Kidney glomerular epithelial cell (primary cell): ENCODE measurements at regions not wholly inside any gene's neighbourhood (a gene's known extent, or its start where the extent isn't known, plus 50 kb on each side); places are given as distances from the start of the nearest gene placed in this dataset.

Source experiments
- DNase-seq: peaks from one replicate; lab custom pipeline; 2025; lab: John Stamatoyannopoulos, UW

- DNase-seq, result no peak
Observed at GRCh38 chr18:11320986-11321385, 171.6 kb upstream of the PIEZO2 start.

GRCh38 chr18:11316546-11316945, 167.2 kb upstream of the PIEZO2 start:
- DNase-seq, result no peak

GRCh38 chr18:11310476-11311086, 161.2 kb upstream of the PIEZO2 start:
- DNase-seq, result peak; percentile 25

GRCh38 chr18:11309172-11309571, 159.8 kb upstream of the PIEZO2 start:
- DNase-seq, result no peak

- no peak for DNase-seq
Observed at GRCh38 chr18:11308499-11308898, 159.1 kb upstream of the PIEZO2 start.

GRCh38 chr18:11307716-11308115, 158.3 kb upstream of the PIEZO2 start:
- DNase-seq, result no peak

GRCh38 chr18:11305507-11305906, 156.1 kb upstream of the PIEZO2 start:
- DNase-seq, result no peak

- DNase-seq, result no peak
Observed at GRCh38 chr18:11304928-11305327, 155.6 kb upstream of the PIEZO2 start.

GRCh38 chr18:11296946-11297345, 147.6 kb upstream of the PIEZO2 start:
- no peak for DNase-seq

GRCh38 chr18:11293794-11294193, 144.4 kb upstream of the PIEZO2 start:
- DNase-seq, result no peak

- DNase-seq, result no peak
Observed at GRCh38 chr18:11290786-11291185, 141.4 kb upstream of the PIEZO2 start.

- DNase-seq, result no peak
Observed at GRCh38 chr18:11289248-11289647, 139.9 kb upstream of the PIEZO2 start.

- no peak for DNase-seq
Observed at GRCh38 chr18:11288401-11288800, 139.0 kb upstream of the PIEZO2 start.

- no peak for DNase-seq
Observed at GRCh38 chr18:11286431-11286830, 137.1 kb upstream of the PIEZO2 start.

GRCh38 chr18:11284811-11285210, 135.4 kb upstream of the PIEZO2 start:
- no peak for DNase-seq

GRCh38 chr18:11284349-11284748, 135.0 kb upstream of the PIEZO2 start:
- no peak for DNase-seq

- no peak for DNase-seq
Observed at GRCh38 chr18:11283479-11284161, 134.3 kb upstream of the PIEZO2 start.

GRCh38 chr18:11279461-11279860, 130.1 kb upstream of the PIEZO2 start:
- DNase-seq, result no peak

GRCh38 chr18:11276678-11277077, 127.3 kb upstream of the PIEZO2 start:
- no peak for DNase-seq

GRCh38 chr18:11274144-11274794, 124.9 kb upstream of the PIEZO2 start:
- DNase-seq, result no peak

- DNase-seq, result no peak
Observed at GRCh38 chr18:11272516-11272915, 123.1 kb upstream of the PIEZO2 start.

GRCh38 chr18:11271954-11272353, 122.6 kb upstream of the PIEZO2 start:
- no peak for DNase-seq

- no peak for DNase-seq
Observed at GRCh38 chr18:11269257-11269656, 119.9 kb upstream of the PIEZO2 start.
